ENCODE measurements at regions not wholly inside any gene's neighbourhood (a gene's known extent, or its start where the extent isn't known, plus 50 kb on each side); places are given as distances from the start of the nearest gene placed in this dataset.

GRCh38 chr5:147037515-147038205, 159.1 kb upstream of the PPP2R2B start:
- Mint-ChIP-seq H3K27me3 (ENCODE audit: low read depth, unreplicated experiment) (no peaks in the 10 kb centered on the region), H3K9me3 (ENCODE audit: unreplicated experiment) (peaks cover under 1% of the 10 kb centered on the region), H3K27ac (ENCODE audit: unreplicated experiment) (peak overlapping the region; percentile 90), H3K4me1 (ENCODE audit: low read depth, unreplicated experiment) (peaks cover 32% of the 10 kb centered on the region), H3K4me3 (ENCODE audit: unreplicated experiment) (no peak overlapping the region), H3K36me3 (ENCODE audit: low read depth, unreplicated experiment) (no peaks in the 10 kb centered on the region)
- Histone ChIP-seq H3K9ac (ENCODE audit: low read length) (no peak overlapping the region), H3K4me3 (ENCODE audit: insufficient read depth, low read depth, low read length) (no peak overlapping the region), H2AFZ (ENCODE audit: low read depth, low read length) (no peak overlapping the region), H3K27me3 (ENCODE audit: insufficient read depth, low read length) (no peaks in the 10 kb centered on the region), H3K36me3 (ENCODE audit: insufficient read depth, low read length) (no peaks in the 10 kb centered on the region), H3K9me3 (ENCODE audit: insufficient read depth, low read depth, low read length) (no peaks in the 10 kb centered on the region), H3K79me2 (ENCODE audit: insufficient read depth, low read length) (no peaks in the 10 kb centered on the region), H4K20me1 (ENCODE audit: insufficient read depth, low read length) (no peaks in the 10 kb centered on the region), H3K4me1 (ENCODE audit: insufficient read depth, low read length) (no peaks in the 10 kb centered on the region), H3K27ac (ENCODE audit: low read depth, low read length) (no peak overlapping the region), H3K4me2 (ENCODE audit: low read length) (peak overlapping the region; percentile 15)
- FAIRE-seq: no peak
- TF ChIP-seq EZH2 (IDR thresholded peaks at IDR 0.05; ENCODE audit: insufficient read depth, low read length) (no peak), CTCF (IDR thresholded peaks at IDR 0.05; ENCODE audit: insufficient read depth, low read depth, low read length) (no peak)
- peak; percentile 91 for DNase-seq (ENCODE audit: low read depth)

- no peaks in the 10 kb centered on the region for H3K79me2 ChIP-seq (ENCODE audit: insufficient read depth, low read length)
- no peak overlapping the region for H3K4me2 ChIP-seq (ENCODE audit: low read length)
- Mint-ChIP-seq H3K27ac (ENCODE audit: unreplicated experiment) (no peak overlapping the region), H3K4me1 (ENCODE audit: low read depth, unreplicated experiment) (peaks cover 32% of the 10 kb centered on the region), H3K27me3 (ENCODE audit: low read depth, unreplicated experiment) (no peaks in the 10 kb centered on the region), H3K36me3 (ENCODE audit: low read depth, unreplicated experiment) (no peaks in the 10 kb centered on the region), H3K4me3 (ENCODE audit: unreplicated experiment) (no peak overlapping the region), H3K9me3 (ENCODE audit: unreplicated experiment) (no peaks in the 10 kb centered on the region)
- TF ChIP-seq CTCF (IDR thresholded peaks at IDR 0.05; ENCODE audit: insufficient read depth, low read depth, low read length) (no peak), EZH2 (IDR thresholded peaks at IDR 0.05; ENCODE audit: insufficient read depth, low read length) (no peak)
- H3K4me1 ChIP-seq (ENCODE audit: insufficient read depth, low read length): no peaks in the 10 kb centered on the region
- no peak overlapping the region for H3K4me3 ChIP-seq (ENCODE audit: insufficient read depth, low read depth, low read length)
- no peaks in the 10 kb centered on the region for H4K20me1 ChIP-seq (ENCODE audit: insufficient read depth, low read length)
- no peaks in the 10 kb centered on the region for H3K27me3 ChIP-seq (ENCODE audit: insufficient read depth, low read length)
- DNase-seq (ENCODE audit: low read depth) (no peak), FAIRE-seq (no peak)
- H3K36me3 ChIP-seq (ENCODE audit: insufficient read depth, low read length): no peaks in the 10 kb centered on the region
- no peak overlapping the region for H3K9ac ChIP-seq (ENCODE audit: low read length)
- H2AFZ ChIP-seq (ENCODE audit: low read depth, low read length): no peak overlapping the region
- no peaks in the 10 kb centered on the region for H3K9me3 ChIP-seq (ENCODE audit: insufficient read depth, low read depth, low read length)
- no peak overlapping the region for H3K27ac ChIP-seq (ENCODE audit: low read depth, low read length)
Observed at GRCh38 chr5:147040856-147041255, 162.3 kb upstream of the PPP2R2B start.

- Mint-ChIP-seq H3K27ac (ENCODE audit: unreplicated experiment) (no peak overlapping the region), H3K4me1 (ENCODE audit: low read depth, unreplicated experiment) (peaks cover 20% of the 10 kb centered on the region), H3K9me3 (ENCODE audit: unreplicated experiment) (no peaks in the 10 kb centered on the region), H3K27me3 (ENCODE audit: low read depth, unreplicated experiment) (no peaks in the 10 kb centered on the region), H3K4me3 (ENCODE audit: unreplicated experiment) (no peak overlapping the region), H3K36me3 (ENCODE audit: low read depth, unreplicated experiment) (no peaks in the 10 kb centered on the region)
- Histone ChIP-seq H3K27ac (ENCODE audit: low read depth, low read length) (no peak overlapping the region), H3K9me3 (ENCODE audit: insufficient read depth, low read depth, low read length) (no peaks in the 10 kb centered on the region), H3K4me1 (ENCODE audit: insufficient read depth, low read length) (no peaks in the 10 kb centered on the region), H3K4me3 (ENCODE audit: insufficient read depth, low read depth, low read length) (no peak overlapping the region), H3K4me2 (ENCODE audit: low read length) (no peak overlapping the region), H3K9ac (ENCODE audit: low read length) (no peak overlapping the region), H3K27me3 (ENCODE audit: insufficient read depth, low read length) (peaks cover 3% of the 10 kb centered on the region), H3K36me3 (ENCODE audit: insufficient read depth, low read length) (no peaks in the 10 kb centered on the region), H2AFZ (ENCODE audit: low read depth, low read length) (no peak overlapping the region), H3K79me2 (ENCODE audit: insufficient read depth, low read length) (no peaks in the 10 kb centered on the region), H4K20me1 (ENCODE audit: insufficient read depth, low read length) (no peaks in the 10 kb centered on the region)
- DNase-seq (ENCODE audit: low read depth) (peak; percentile 18), FAIRE-seq (no peak)
- TF ChIP-seq EZH2 (IDR thresholded peaks at IDR 0.05; ENCODE audit: insufficient read depth, low read length): no peak
- no peak for TF ChIP-seq CTCF (IDR thresholded peaks at IDR 0.05; ENCODE audit: insufficient read depth, low read depth, low read length)
Observed at GRCh38 chr5:147044572-147045273, 166.2 kb upstream of the PPP2R2B start.

Measured in astrocyte (in vitro differentiated cells and primary cell).